ENCODE measurements at regions not wholly inside any gene's neighbourhood (a gene's known extent, or its start where the extent isn't known, plus 50 kb on each side); places are given as distances from the start of the nearest gene placed in this dataset.
"Not testable (repeated sequence)": the region's sequence is repeated elsewhere in the genome, so short reads cannot be mapped to it uniquely, and the experiment has no call there.

DNA sequence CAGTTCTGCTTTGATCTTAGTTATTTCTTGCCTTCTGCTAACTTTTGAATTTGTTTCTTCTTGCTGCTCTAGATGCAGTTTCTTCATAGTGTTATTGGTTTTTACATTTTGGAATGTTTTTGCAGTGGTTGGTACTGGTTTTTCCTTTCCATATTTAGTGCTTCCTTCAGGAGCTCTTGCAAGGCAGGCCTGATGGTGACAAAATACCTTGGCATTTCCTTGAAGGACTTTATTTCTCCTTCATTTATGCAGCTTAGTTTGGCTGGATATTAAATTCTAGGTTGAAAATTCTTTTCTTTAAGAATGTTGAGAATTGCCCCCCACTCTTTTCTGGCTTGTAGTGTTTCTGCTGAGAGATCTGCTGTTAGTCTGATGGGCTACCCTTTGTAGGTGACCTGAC, 1654.7 kb upstream of the SEL1L start:
- ATAC-seq (replicated peaks in 1 of 4); H3K27ac Mint-ChIP-seq; H3K4me3 Mint-ChIP-seq; H3K36me3 ChIP-seq (ENCODE audit: control insufficient read depth in 2 of 2, extremely low read depth in 1 of 2, insufficient read depth in 1 of 2, low read length in 1 of 2); H3K36me3 Mint-ChIP-seq; POLR2A ChIA-PET; H3K27me3 Mint-ChIP-seq; H3K4me1 Mint-ChIP-seq; H3K9me3 ChIP-seq; H3K4me3 ChIP-seq (ENCODE audit: control insufficient read depth in 1 of 2, extremely low read depth in 1 of 2, low read length in 1 of 2); H3K27me3 ChIP-seq (replicated peaks in 1 of 2; ENCODE audit: control insufficient read depth in 2 of 2, extremely low read depth in 1 of 2, insufficient read depth in 2 of 2, low read length in 1 of 2); H3K27ac ChIP-seq (ENCODE audit: low read length); H3K4me1 ChIP-seq (ENCODE audit: control insufficient read depth in 1 of 2, extremely low read depth in 1 of 2, insufficient read depth in 2 of 2, low read length in 2 of 2); CTCF ChIA-PET; DNase-seq: not testable (repeated sequence)
- peaks cover 20 to 39% (median 24%) of the 10 kb centered on the region in 3 donors for H3K9me3 Mint-ChIP-seq

DNA sequence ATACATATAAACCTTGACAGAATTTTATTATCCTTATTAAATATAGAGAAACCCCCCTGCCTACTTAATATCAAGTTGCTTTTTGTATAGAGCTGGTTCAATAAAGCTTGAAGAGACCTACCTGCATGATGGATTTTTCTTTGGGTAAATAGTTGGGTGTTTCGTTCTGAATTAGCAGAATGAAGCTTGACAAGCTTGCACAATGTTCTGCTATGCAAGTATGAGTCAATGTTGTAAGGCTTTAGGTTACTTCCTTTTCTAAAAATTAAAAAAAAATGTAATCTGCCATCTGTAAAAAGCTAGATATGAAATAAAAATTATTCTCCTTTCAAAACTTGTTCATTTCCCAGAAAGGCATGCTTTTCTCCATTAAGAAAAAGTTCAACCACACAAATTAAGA, 1662.6 kb upstream of the SEL1L start:
- no peak for ATAC-seq (replicated peaks in 1 of 4)
- WGBS (ENCODE audit: insufficient coverage): no CpG with 5 or more reads among the region's 1 CpG
- no peaks in the 10 kb centered on the region for H3K4me1 Mint-ChIP-seq
- Histone ChIP-seq H3K4me3 (ENCODE audit: control insufficient read depth in 1 of 2, extremely low read depth in 1 of 2, low read length in 1 of 2) (no peak overlapping the region), H3K36me3 (ENCODE audit: control insufficient read depth in 2 of 2, extremely low read depth in 1 of 2, insufficient read depth in 1 of 2, low read length in 1 of 2) (no peaks in the 10 kb centered on the region), H3K4me1 (ENCODE audit: control insufficient read depth in 1 of 2, extremely low read depth in 1 of 2, insufficient read depth in 2 of 2, low read length in 2 of 2) (no peaks in the 10 kb centered on the region), H3K27me3 (replicated peaks in 1 of 2; ENCODE audit: control insufficient read depth in 2 of 2, extremely low read depth in 1 of 2, insufficient read depth in 2 of 2, low read length in 1 of 2) (no peaks in the 10 kb centered on the region), H3K9me3 (no peaks in the 10 kb centered on the region), H3K27ac (ENCODE audit: low read length) (no peak overlapping the region)
- CTCF ChIA-PET: no interaction called here
- no peaks in the 10 kb centered on the region for H3K36me3 Mint-ChIP-seq
- H3K27me3 Mint-ChIP-seq: no peaks in the 10 kb centered on the region
- DNase-seq: no peak
- H3K9me3 Mint-ChIP-seq: peaks cover 15 to 37% (median 22%) of the 10 kb centered on the region in 3 donors
- H3K27ac Mint-ChIP-seq: no peak overlapping the region
- H3K4me3 Mint-ChIP-seq: no peak overlapping the region
- POLR2A ChIA-PET: no interaction called here

DNA sequence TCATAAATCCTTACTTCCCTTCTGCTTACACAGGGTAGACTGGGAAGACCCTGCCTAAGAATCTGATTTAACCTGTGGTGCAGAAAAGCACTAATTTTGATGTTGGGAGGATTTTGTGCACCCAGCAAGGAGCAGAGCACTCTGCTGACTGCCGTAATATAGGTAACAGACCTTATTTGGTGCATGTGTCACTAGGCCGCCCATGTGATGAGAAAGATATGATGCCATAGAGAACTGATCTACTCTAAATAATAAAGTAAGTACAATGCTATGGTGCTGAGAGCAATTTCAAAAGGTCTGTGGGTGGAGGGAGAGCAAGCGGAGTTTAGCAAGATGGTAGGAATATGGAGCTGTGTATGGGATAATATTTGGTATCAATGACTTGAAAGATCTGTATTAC, 1663.6 kb upstream of the SEL1L start:
- no peak for ATAC-seq (replicated peaks in 1 of 4)
- H3K4me3 ChIP-seq (ENCODE audit: control insufficient read depth in 1 of 2, extremely low read depth in 1 of 2, low read length in 1 of 2): no peak overlapping the region
- H3K36me3 ChIP-seq (ENCODE audit: control insufficient read depth in 2 of 2, extremely low read depth in 1 of 2, insufficient read depth in 1 of 2, low read length in 1 of 2): no peaks in the 10 kb centered on the region
- H3K27me3 ChIP-seq (replicated peaks in 1 of 2; ENCODE audit: control insufficient read depth in 2 of 2, extremely low read depth in 1 of 2, insufficient read depth in 2 of 2, low read length in 1 of 2): no peaks in the 10 kb centered on the region
- no peaks in the 10 kb centered on the region for H3K4me1 ChIP-seq (ENCODE audit: control insufficient read depth in 1 of 2, extremely low read depth in 1 of 2, insufficient read depth in 2 of 2, low read length in 2 of 2)
- Mint-ChIP-seq H3K4me1 (no peaks in the 10 kb centered on the region), H3K27ac (no peak overlapping the region), H3K9me3 (peaks cover 11 to 28% (median 14%) of the 10 kb centered on the region in 3 donors), H3K36me3 (no peaks in the 10 kb centered on the region), H3K27me3 (no peaks in the 10 kb centered on the region), H3K4me3 (no peak overlapping the region)
- CTCF ChIA-PET: interaction anchor here in 1 of 2 donors (0.6 kb wide), 1 partner anchor 138 kb away, joined by 4 read pairs; no protein-coding TSS in a partner anchor
- no peaks in the 10 kb centered on the region for H3K9me3 ChIP-seq
- DNase-seq: no peak
- no peak overlapping the region for H3K27ac ChIP-seq (ENCODE audit: low read length)
- no CpG with 5 or more reads among the region's 3 CpGs for WGBS (ENCODE audit: insufficient coverage)
- POLR2A ChIA-PET: no interaction called here

DNA sequence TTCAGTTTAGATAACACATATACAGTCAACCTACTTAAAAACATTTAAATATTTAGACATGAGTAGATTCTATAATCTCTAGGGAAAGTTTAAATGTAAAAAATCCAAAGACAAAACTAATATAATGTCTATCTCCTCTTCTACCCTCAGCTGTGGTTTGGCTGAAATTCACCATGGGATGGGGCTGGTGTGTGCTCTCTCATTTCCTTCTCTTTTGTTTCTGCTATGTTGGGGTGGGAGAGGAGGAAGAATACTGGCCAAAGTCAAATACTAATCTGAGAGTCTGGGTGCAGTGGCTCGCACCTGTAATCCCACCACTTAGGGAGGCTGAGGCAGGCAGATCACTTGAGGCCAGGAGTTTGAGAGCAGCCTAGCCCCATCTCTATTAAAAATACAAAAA, 1673.9 kb upstream of the SEL1L start:
- POLR2A ChIA-PET: no interaction called here
- no peaks in the 10 kb centered on the region for H3K36me3 Mint-ChIP-seq
- H3K27ac Mint-ChIP-seq: no peak overlapping the region
- Histone ChIP-seq H3K36me3 (ENCODE audit: control insufficient read depth in 2 of 2, extremely low read depth in 1 of 2, insufficient read depth in 1 of 2, low read length in 1 of 2) (no peaks in the 10 kb centered on the region), H3K4me3 (ENCODE audit: control insufficient read depth in 1 of 2, extremely low read depth in 1 of 2, low read length in 1 of 2) (no peak overlapping the region), H3K9me3 (no peaks in the 10 kb centered on the region), H3K27me3 (replicated peaks in 1 of 2; ENCODE audit: control insufficient read depth in 2 of 2, extremely low read depth in 1 of 2, insufficient read depth in 2 of 2, low read length in 1 of 2) (no peaks in the 10 kb centered on the region), H3K27ac (ENCODE audit: low read length) (no peak overlapping the region), H3K4me1 (ENCODE audit: control insufficient read depth in 1 of 2, extremely low read depth in 1 of 2, insufficient read depth in 2 of 2, low read length in 2 of 2) (no peaks in the 10 kb centered on the region)
- WGBS (ENCODE audit: insufficient coverage): 50% methylated on average over 1 of the region's 1 CpG
- peaks cover 0 to 13% (median 12%) of the 10 kb centered on the region in 3 donors for H3K9me3 Mint-ChIP-seq
- H3K27me3 Mint-ChIP-seq: no peaks in the 10 kb centered on the region
- CTCF ChIA-PET: no interaction called here
- no peak for DNase-seq
- ATAC-seq (replicated peaks in 1 of 4): no peak
- H3K4me1 Mint-ChIP-seq: no peaks in the 10 kb centered on the region
- no peak overlapping the region for H3K4me3 Mint-ChIP-seq

DNA sequence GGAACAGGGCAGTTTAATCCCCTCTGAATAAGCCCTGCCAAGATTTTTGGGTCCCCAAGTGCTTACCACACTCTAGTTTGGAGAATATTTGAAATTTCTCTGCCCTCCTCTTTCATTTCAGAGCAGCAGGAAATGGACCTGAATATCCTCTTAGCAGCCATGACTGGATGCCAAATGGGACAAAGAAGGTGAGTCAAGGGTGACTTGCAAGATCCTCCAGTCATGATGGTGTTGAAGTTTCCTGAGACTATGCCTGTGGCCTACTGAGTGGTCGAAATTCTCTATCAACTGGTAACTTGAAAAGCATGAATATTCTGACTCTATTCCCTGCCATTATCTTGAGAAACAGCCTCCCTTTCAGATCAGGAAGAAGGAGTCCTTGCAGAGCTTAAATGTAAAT, 1674.7 kb upstream of the SEL1L start:
- CTCF ChIA-PET: no interaction called here
- POLR2A ChIA-PET: no interaction called here
- H3K4me3 ChIP-seq (ENCODE audit: control insufficient read depth in 1 of 2, extremely low read depth in 1 of 2, low read length in 1 of 2): no peak overlapping the region
- DNase-seq (no peak), ATAC-seq (replicated peaks in 1 of 4) (no peak)
- H3K9me3 ChIP-seq: no peaks in the 10 kb centered on the region
- peaks cover 4 to 21% (median 16%) of the 10 kb centered on the region in 3 donors for H3K9me3 Mint-ChIP-seq
- no peaks in the 10 kb centered on the region for H3K4me1 ChIP-seq (ENCODE audit: control insufficient read depth in 1 of 2, extremely low read depth in 1 of 2, insufficient read depth in 2 of 2, low read length in 2 of 2)
- no peaks in the 10 kb centered on the region for H3K36me3 Mint-ChIP-seq
- no peak overlapping the region for H3K4me3 Mint-ChIP-seq
- no peaks in the 10 kb centered on the region for H3K27me3 Mint-ChIP-seq
- whole genome bisulfite sequencing (ENCODE audit: insufficient coverage): no CpG with 5 or more reads among the region's 1 CpG
- no peaks in the 10 kb centered on the region for H3K4me1 Mint-ChIP-seq
- no peak overlapping the region for H3K27ac Mint-ChIP-seq
- H3K36me3 ChIP-seq (ENCODE audit: control insufficient read depth in 2 of 2, extremely low read depth in 1 of 2, insufficient read depth in 1 of 2, low read length in 1 of 2): no peaks in the 10 kb centered on the region
- H3K27ac ChIP-seq (ENCODE audit: low read length): no peak overlapping the region
- no peaks in the 10 kb centered on the region for H3K27me3 ChIP-seq (replicated peaks in 1 of 2; ENCODE audit: control insufficient read depth in 2 of 2, extremely low read depth in 1 of 2, insufficient read depth in 2 of 2, low read length in 1 of 2)

DNA sequence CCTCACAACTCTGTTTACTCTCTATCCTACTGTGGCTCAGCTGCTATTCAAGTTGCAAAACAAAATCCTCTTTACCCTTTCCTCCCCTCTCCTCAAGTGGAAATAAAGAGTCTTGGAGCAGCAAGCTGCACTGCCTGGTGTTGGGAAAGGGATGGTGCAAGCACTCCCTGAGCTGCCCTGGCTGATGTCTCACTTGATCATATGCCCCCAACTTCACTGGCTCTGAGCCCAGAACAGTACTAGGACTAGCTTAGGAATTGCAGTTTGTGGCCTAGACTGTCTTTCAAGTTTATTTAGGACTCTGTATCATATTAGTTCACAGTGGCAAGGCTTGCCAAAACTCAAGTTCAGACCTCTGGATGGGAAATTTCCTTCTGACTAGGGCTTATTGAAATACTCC, 1683.8 kb upstream of the SEL1L start:
- H3K36me3 ChIP-seq (ENCODE audit: control insufficient read depth in 2 of 2, extremely low read depth in 1 of 2, insufficient read depth in 1 of 2, low read length in 1 of 2): no peaks in the 10 kb centered on the region
- ATAC-seq (replicated peaks in 1 of 4): no peak
- Mint-ChIP-seq H3K4me3 (no peak overlapping the region), H3K4me1 (no peaks in the 10 kb centered on the region), H3K27ac (no peak overlapping the region), H3K9me3 (peaks cover 28 to 38% (median 34%) of the 10 kb centered on the region in 3 donors), H3K27me3 (no peaks in the 10 kb centered on the region), H3K36me3 (no peaks in the 10 kb centered on the region)
- CTCF ChIA-PET: interaction anchor here in 1 of 2 donors (0.6 kb wide), 1 partner anchor 140 kb away, joined by 7 read pairs; no protein-coding TSS in a partner anchor
- H3K4me3 ChIP-seq (ENCODE audit: control insufficient read depth in 1 of 2, extremely low read depth in 1 of 2, low read length in 1 of 2): no peak overlapping the region
- POLR2A ChIA-PET: interaction anchor here in 1 of 2 donors (0.5 kb wide), 1 partner anchor 72 kb away, joined by 3 read pairs; no protein-coding TSS in a partner anchor
- no peaks in the 10 kb centered on the region for H3K27me3 ChIP-seq (replicated peaks in 1 of 2; ENCODE audit: control insufficient read depth in 2 of 2, extremely low read depth in 1 of 2, insufficient read depth in 2 of 2, low read length in 1 of 2)
- no peak overlapping the region for H3K27ac ChIP-seq (ENCODE audit: low read length)
- peaks cover 2% of the 10 kb centered on the region for H3K9me3 ChIP-seq
- no peak for DNase-seq
- no peaks in the 10 kb centered on the region for H3K4me1 ChIP-seq (ENCODE audit: control insufficient read depth in 1 of 2, extremely low read depth in 1 of 2, insufficient read depth in 2 of 2, low read length in 2 of 2)

DNA sequence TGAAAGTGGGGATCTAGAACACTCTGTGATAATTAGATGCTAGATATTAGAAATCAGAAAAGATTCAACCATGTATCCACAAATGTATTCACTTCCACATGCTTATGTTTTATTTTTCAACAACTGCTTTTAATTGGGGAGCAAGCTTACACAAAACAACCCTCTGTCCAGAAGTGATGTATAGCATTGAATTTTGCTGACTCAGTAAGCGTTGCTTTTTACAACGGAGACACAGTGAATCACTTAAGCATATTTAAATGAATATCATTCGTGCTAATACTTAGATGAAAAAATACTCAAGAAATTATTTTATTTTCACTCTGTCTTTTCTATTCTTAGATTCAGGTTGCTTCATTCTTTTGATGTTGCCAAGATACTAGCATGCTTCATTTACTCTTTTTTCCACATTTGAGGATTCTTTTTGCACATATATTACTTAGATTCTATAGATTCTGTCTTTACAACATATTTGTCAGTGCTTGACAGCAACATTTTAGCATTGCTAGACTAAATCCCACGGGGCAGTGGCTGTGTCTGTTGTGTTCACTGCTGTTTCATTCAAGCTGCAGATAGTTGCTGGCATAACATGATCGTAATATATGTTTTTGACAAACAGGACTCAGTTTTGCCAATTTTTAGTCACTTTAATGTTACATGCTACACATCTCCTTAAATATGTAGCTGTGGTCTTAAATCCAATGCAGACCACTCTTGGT, 1714.4 kb upstream of the SEL1L start:
- ATAC-seq (replicated peaks in 1 of 4) (no peak), DNase-seq (no peak)
- Histone ChIP-seq H3K4me3 (ENCODE audit: control insufficient read depth in 1 of 2, extremely low read depth in 1 of 2, low read length in 1 of 2) (no peak overlapping the region), H3K36me3 (ENCODE audit: control insufficient read depth in 2 of 2, extremely low read depth in 1 of 2, insufficient read depth in 1 of 2, low read length in 1 of 2) (no peaks in the 10 kb centered on the region), H3K9me3 (no peaks in the 10 kb centered on the region), H3K27ac (ENCODE audit: low read length) (no peak overlapping the region), H3K27me3 (replicated peaks in 1 of 2; ENCODE audit: control insufficient read depth in 2 of 2, extremely low read depth in 1 of 2, insufficient read depth in 2 of 2, low read length in 1 of 2) (no peaks in the 10 kb centered on the region), H3K4me1 (ENCODE audit: control insufficient read depth in 1 of 2, extremely low read depth in 1 of 2, insufficient read depth in 2 of 2, low read length in 2 of 2) (no peaks in the 10 kb centered on the region)
- no CpG with 5 or more reads among the region's 5 CpGs for WGBS (ENCODE audit: insufficient coverage)
- peaks cover 8 to 22% (median 11%) of the 10 kb centered on the region in 3 donors for H3K9me3 Mint-ChIP-seq
- H3K27ac Mint-ChIP-seq: no peak overlapping the region
- H3K4me3 Mint-ChIP-seq: no peak overlapping the region
- H3K4me1 Mint-ChIP-seq: no peaks in the 10 kb centered on the region
- no peaks in the 10 kb centered on the region for H3K36me3 Mint-ChIP-seq
- H3K27me3 Mint-ChIP-seq: no peaks in the 10 kb centered on the region
- CTCF ChIA-PET: no interaction called here
- POLR2A ChIA-PET: no interaction called here
